ENCODE measurements at regions not wholly inside any gene's neighbourhood (a gene's known extent, or its start where the extent isn't known, plus 50 kb on each side); places are given as distances from the start of the nearest gene placed in this dataset.

- peaks cover 5% of the 10 kb centered on the region for H3K4me1 Mint-ChIP-seq
- TF ChIP-seq ZNF416 (CRISPR knock-in tag; IDR thresholded peaks at IDR 0.05) (no peak), HMGA2 (CRISPR knock-in tag; IDR thresholded peaks at IDR 0.05) (no peak), GABPB1 (CRISPR knock-in tag; IDR thresholded peaks at IDR 0.05) (no peak), SOX15 (CRISPR knock-in tag; IDR thresholded peaks at IDR 0.05) (no peak), NFYB (CRISPR knock-in tag; conservative IDR thresholded peaks at IDR 0.05; ENCODE audit: low read depth) (no peak), NFATC4 (CRISPR knock-in tag; IDR thresholded peaks at IDR 0.05) (no peak), MXD4 (CRISPR knock-in tag; IDR thresholded peaks at IDR 0.05; ENCODE audit: borderline replicate concordance) (no peak), ZNF532 (CRISPR knock-in tag; IDR thresholded peaks at IDR 0.05; ENCODE audit: borderline replicate concordance) (no peak), ZNF219 (CRISPR knock-in tag; IDR thresholded peaks at IDR 0.05; ENCODE audit: borderline replicate concordance) (no peak), NR2C2 (CRISPR knock-in tag; IDR thresholded peaks at IDR 0.05) (no peak), GTF2I (CRISPR knock-in tag; conservative IDR thresholded peaks at IDR 0.05) (no peak), ZNF317 (CRISPR knock-in tag; IDR thresholded peaks at IDR 0.05; ENCODE audit: borderline replicate concordance, low read depth) (no peak)
- TF ChIP-seq, protein P1, sequence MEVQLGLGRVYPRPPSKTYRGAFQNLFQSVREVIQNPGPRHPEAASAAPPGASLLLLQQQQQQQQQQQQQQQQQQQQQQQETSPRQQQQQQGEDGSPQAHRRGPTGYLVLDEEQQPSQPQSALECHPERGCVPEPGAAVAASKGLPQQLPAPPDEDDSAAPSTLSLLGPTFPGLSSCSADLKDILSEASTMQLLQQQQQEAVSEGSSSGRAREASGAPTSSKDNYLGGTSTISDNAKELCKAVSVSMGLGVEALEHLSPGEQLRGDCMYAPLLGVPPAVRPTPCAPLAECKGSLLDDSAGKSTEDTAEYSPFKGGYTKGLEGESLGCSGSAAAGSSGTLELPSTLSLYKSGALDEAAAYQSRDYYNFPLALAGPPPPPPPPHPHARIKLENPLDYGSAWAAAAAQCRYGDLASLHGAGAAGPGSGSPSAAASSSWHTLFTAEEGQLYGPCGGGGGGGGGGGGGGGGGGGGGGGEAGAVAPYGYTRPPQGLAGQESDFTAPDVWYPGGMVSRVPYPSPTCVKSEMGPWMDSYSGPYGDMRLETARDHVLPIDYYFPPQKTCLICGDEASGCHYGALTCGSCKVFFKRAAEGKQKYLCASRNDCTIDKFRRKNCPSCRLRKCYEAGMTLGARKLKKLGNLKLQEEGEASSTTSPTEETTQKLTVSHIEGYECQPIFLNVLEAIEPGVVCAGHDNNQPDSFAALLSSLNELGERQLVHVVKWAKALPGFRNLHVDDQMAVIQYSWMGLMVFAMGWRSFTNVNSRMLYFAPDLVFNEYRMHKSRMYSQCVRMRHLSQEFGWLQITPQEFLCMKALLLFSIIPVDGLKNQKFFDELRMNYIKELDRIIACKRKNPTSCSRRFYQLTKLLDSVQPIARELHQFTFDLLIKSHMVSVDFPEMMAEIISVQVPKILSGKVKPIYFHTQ (CRISPR knock-in tag; IDR thresholded peaks at IDR 0.05): no peak
- TF ChIP-seq, protein P2, sequence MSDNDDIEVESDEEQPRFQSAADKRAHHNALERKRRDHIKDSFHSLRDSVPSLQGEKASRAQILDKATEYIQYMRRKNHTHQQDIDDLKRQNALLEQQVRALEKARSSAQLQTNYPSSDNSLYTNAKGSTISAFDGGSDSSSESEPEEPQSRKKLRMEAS (CRISPR knock-in tag; IDR thresholded peaks at IDR 0.05): no peak
- no peak overlapping the region for H3K4me3 Mint-ChIP-seq
- H3K27ac Mint-ChIP-seq: no peak overlapping the region
- ATAC-seq (no peak), DNase-seq (ENCODE audit: low spot score) (no peak)
- no peaks in the 10 kb centered on the region for H3K9me3 Mint-ChIP-seq
- no peaks in the 10 kb centered on the region; the same call in 1 of the 2 replicates for H3K27me3 Mint-ChIP-seq (ENCODE audit: low read depth)
- CTCF ChIA-PET: interaction anchor here (0.8 kb wide), 1 partner anchor 34 kb away, joined by 3 read pairs; no protein-coding TSS in a partner anchor
- POLR2A ChIA-PET: no interaction called here
- H3K36me3 Mint-ChIP-seq: no peaks in the 10 kb centered on the region
Observed at GRCh38 chr2:39947294-39948015, 168.4 kb upstream of the THUMPD2 start.

GRCh38 chr2:39942950-39943349, 163.9 kb upstream of the THUMPD2 start:
- Mint-ChIP-seq H3K9me3 (peaks cover 14% of the 10 kb centered on the region), H3K27ac (no peak overlapping the region), H3K27me3 (ENCODE audit: low read depth) (no peaks in the 10 kb centered on the region; the same call in 1 of the 2 replicates), H3K36me3 (no peaks in the 10 kb centered on the region), H3K4me1 (0 out of 2 replicates have a peak, but pooled peaks cover 4% of the 10 kb centered on the region), H3K4me3 (no peak overlapping the region)
- ChIA-PET CTCF (no interaction called here), POLR2A (no interaction called here)
- no peak for ATAC-seq
- DNase-seq (ENCODE audit: low spot score): no peak
- TF ChIP-seq NFE2L1 (CRISPR knock-in tag; IDR thresholded peaks at IDR 0.05) (no peak), ZNF317 (CRISPR knock-in tag; IDR thresholded peaks at IDR 0.05; ENCODE audit: borderline replicate concordance, low read depth) (no peak), EMX1 (CRISPR knock-in tag; IDR thresholded peaks at IDR 0.05) (no peak), ZNF416 (CRISPR knock-in tag; IDR thresholded peaks at IDR 0.05) (no peak), ERG (CRISPR knock-in tag; IDR thresholded peaks at IDR 0.05) (no peak), ZNF423 (CRISPR knock-in tag; IDR thresholded peaks at IDR 0.05) (no peak), ATF6 (CRISPR knock-in tag; IDR thresholded peaks at IDR 0.05) (no peak), ZNF138 (CRISPR knock-in tag; conservative IDR thresholded peaks at IDR 0.05) (no peak), SMAD4 (CRISPR knock-in tag; IDR thresholded peaks at IDR 0.05) (no peak), ZNF263 (CRISPR knock-in tag; IDR thresholded peaks at IDR 0.05; ENCODE audit: low read depth) (no peak), NR2C2 (CRISPR knock-in tag; IDR thresholded peaks at IDR 0.05) (no peak), CREM (CRISPR knock-in tag; IDR thresholded peaks at IDR 0.05) (no peak), ZNF232 (CRISPR knock-in tag; IDR thresholded peaks at IDR 0.05) (no peak), MYBL2 (CRISPR knock-in tag; IDR thresholded peaks at IDR 0.05) (no peak)
- TF ChIP-seq, protein P3, sequence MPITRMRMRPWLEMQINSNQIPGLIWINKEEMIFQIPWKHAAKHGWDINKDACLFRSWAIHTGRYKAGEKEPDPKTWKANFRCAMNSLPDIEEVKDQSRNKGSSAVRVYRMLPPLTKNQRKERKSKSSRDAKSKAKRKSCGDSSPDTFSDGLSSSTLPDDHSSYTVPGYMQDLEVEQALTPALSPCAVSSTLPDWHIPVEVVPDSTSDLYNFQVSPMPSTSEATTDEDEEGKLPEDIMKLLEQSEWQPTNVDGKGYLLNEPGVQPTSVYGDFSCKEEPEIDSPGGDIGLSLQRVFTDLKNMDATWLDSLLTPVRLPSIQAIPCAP (CRISPR knock-in tag; IDR thresholded peaks at IDR 0.05): no peak

Measured in WTC11 (cell line).